ENCODE measurements at regions not wholly inside any gene's neighbourhood (a gene's known extent, or its start where the extent isn't known, plus 50 kb on each side); places are given as distances from the start of the nearest gene placed in this dataset.

GRCh38 chr11:38672445-38672844 is 2074.4 kb upstream of the RAG2 start:
- Mint-ChIP-seq H3K27ac (no peak overlapping the region), H3K4me1 (no peaks in the 10 kb centered on the region), H3K9me3 (peaks cover 71% of the 10 kb centered on the region), H3K4me3 (no peak overlapping the region), H3K36me3 (peaks cover 48% of the 10 kb centered on the region), H3K27me3 (ENCODE audit: low read depth) (peaks cover 8% of the 10 kb centered on the region)
- DNase-seq (ENCODE audit: low spot score), result no peak
- POLR2A ChIA-PET, result no interaction called here
- CTCF ChIA-PET, result no interaction called here
- ATAC-seq, result no peak
- TF ChIP-seq FOXJ3 (CRISPR knock-in tag; IDR thresholded peaks at IDR 0.05; ENCODE audit: borderline replicate concordance) (no peak), TEAD4 (CRISPR knock-in tag; IDR thresholded peaks at IDR 0.05) (no peak), NR2C2 (CRISPR knock-in tag; IDR thresholded peaks at IDR 0.05) (no peak), ATF6 (CRISPR knock-in tag; IDR thresholded peaks at IDR 0.05) (no peak), ZNF425 (CRISPR knock-in tag; conservative IDR thresholded peaks at IDR 0.05) (no peak), TCF7 (CRISPR knock-in tag; IDR thresholded peaks at IDR 0.05; ENCODE audit: low read depth) (no peak)

- ChIA-PET CTCF (no interaction called here), POLR2A (no interaction called here)
- Mint-ChIP-seq H3K4me3 (no peak overlapping the region), H3K27me3 (ENCODE audit: low read depth) (no peaks in the 10 kb centered on the region), H3K4me1 (no peaks in the 10 kb centered on the region), H3K9me3 (peaks cover 73% of the 10 kb centered on the region), H3K36me3 (peaks cover 34% of the 10 kb centered on the region), H3K27ac (no peak overlapping the region)
- no peak for TF ChIP-seq FOXJ3 (CRISPR knock-in tag; IDR thresholded peaks at IDR 0.05; ENCODE audit: borderline replicate concordance)
- TF ChIP-seq FOXP4 (CRISPR knock-in tag; IDR thresholded peaks at IDR 0.05), result no peak
- no peak for TF ChIP-seq ATF6 (CRISPR knock-in tag; IDR thresholded peaks at IDR 0.05)
- TF ChIP-seq GABPB1 (CRISPR knock-in tag; IDR thresholded peaks at IDR 0.05), result no peak
- no peak for TF ChIP-seq FOXK1 (CRISPR knock-in tag; IDR thresholded peaks at IDR 0.05)
- no peak for TF ChIP-seq SMAD4 (CRISPR knock-in tag; IDR thresholded peaks at IDR 0.05)
- no peak for TF ChIP-seq ZNF671 (CRISPR knock-in tag; IDR thresholded peaks at IDR 0.05)
- TF ChIP-seq PRRX2 (CRISPR knock-in tag; IDR thresholded peaks at IDR 0.05), result no peak
- DNase-seq (ENCODE audit: low spot score), result no peak
- no peak for ATAC-seq
Observed at GRCh38 chr11:38667359-38667758, 2069.3 kb upstream of the RAG2 start.

- Mint-ChIP-seq H3K27ac (no peak overlapping the region), H3K4me3 (no peak overlapping the region), H3K36me3 (peaks cover 39% of the 10 kb centered on the region), H3K9me3 (peaks cover 48% of the 10 kb centered on the region), H3K4me1 (no peaks in the 10 kb centered on the region), H3K27me3 (ENCODE audit: low read depth) (no peaks in the 10 kb centered on the region; the same call in 1 of the 2 replicates)
- DNase-seq (ENCODE audit: low spot score), result no peak
- ChIA-PET CTCF (no interaction called here), POLR2A (no interaction called here)
- no peak for ATAC-seq
- no peak for TF ChIP-seq SMAD3 (CRISPR knock-in tag; IDR thresholded peaks at IDR 0.05; ENCODE audit: borderline replicate concordance)
- no peak for TF ChIP-seq ARID4B (CRISPR knock-in tag; IDR thresholded peaks at IDR 0.05; ENCODE audit: borderline replicate concordance)
- no peak for TF ChIP-seq SP1 (CRISPR knock-in tag; conservative IDR thresholded peaks at IDR 0.05)
- TF ChIP-seq EMX1 (CRISPR knock-in tag; IDR thresholded peaks at IDR 0.05), result no peak
Observed at GRCh38 chr11:38648604-38649003, 2050.6 kb upstream of the RAG2 start.

Data from WTC11 (cell line).